Body of pancreas (tissue), 4 donors: ENCODE measurements at regions not wholly inside any gene's neighbourhood (a gene's known extent, or its start where the extent isn't known, plus 50 kb on each side); places are given as distances from the start of the nearest gene placed in this dataset.

ENCODE experiments used
- CTCF ChIP-seq, 7 experiments: fragments of 450-650 bp in 4 of 7; fragments of 200-600 bp in 3 of 7; sonication (generic) in 3 of 7; IDR thresholded peaks; one replicate each; pipeline ENCODE4 v1.5.1; 2016 to 2019; ENCODE audit warnings: antibody characterized with exemption in 7 of 7
- POLR2A ChIP-seq, 3 donors: fragments of 450-650 bp; IDR thresholded peaks; one replicate each; pipeline ENCODE4 v1.6.1; 2016; ENCODE audit warnings: antibody characterized with exemption in 3 of 3, mild to moderate bottlenecking in 2 of 3

DNA sequence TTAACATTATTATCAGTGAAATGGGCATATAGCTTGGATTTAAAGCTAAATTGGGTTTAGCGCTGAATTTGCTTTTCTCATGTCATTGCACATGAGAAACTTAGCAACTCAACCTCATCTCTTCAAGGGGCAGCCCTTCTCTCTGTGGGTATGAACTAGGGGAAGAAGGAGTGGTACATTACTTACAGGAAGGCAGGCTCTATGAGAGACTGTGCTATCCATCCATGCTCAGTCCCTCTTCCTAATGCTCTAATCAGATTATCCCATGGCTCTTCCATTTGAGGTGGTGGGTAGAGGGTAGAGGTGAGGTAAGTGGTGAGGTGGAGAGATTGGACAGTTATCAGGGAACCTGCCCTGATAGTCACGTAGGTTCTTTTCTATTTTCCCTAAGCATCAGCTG, 343.7 kb upstream of the NOVA1 start:
- TF ChIP-seq CTCF (IDR thresholded peaks at IDR 0.05), result no peak
- TF ChIP-seq POLR2A (IDR thresholded peaks at IDR 0.05), result no peak
